Adipocyte (in vitro differentiated cells): ENCODE measurements at regions not wholly inside any gene's neighbourhood (a gene's known extent, or its start where the extent isn't known, plus 50 kb on each side); places are given as distances from the start of the nearest gene placed in this dataset.
"Not testable (repeated sequence)": the region's sequence is repeated elsewhere in the genome, so short reads cannot be mapped to it uniquely, and the experiment has no call there.

Experiments
- DNase-seq: peaks from one replicate; pipeline ENCODE4 v3.0.0-alpha.2; 2015; ENCODE audit warnings: low read depth
- H3K27me3 ChIP-seq: replicated peaks from 2 replicates; pipeline ENCODE4 v1.7.0; 2013; ENCODE audit warnings: mild to moderate bottlenecking, low read length, moderate library complexity; ENCODE audit not compliant: control insufficient read depth, insufficient read depth
- H3K36me3 ChIP-seq: 2 replicates; pipeline ENCODE4 v1.7.0; 2013; ENCODE audit warnings: low read length, mild to moderate bottlenecking, moderate library complexity; ENCODE audit not compliant: control insufficient read depth, insufficient read depth, severe bottlenecking
- H3K4me1 ChIP-seq: 2 replicates; pipeline ENCODE4 v1.7.0; 2013; ENCODE audit warnings: mild to moderate bottlenecking, low read length, moderate library complexity; ENCODE audit not compliant: control insufficient read depth, insufficient read depth
- H3K4me3 ChIP-seq: 2 replicates; pipeline ENCODE4 v1.7.0; 2013; ENCODE audit warnings: mild to moderate bottlenecking, low read length, moderate library complexity
- H3K9ac ChIP-seq: 2 replicates; pipeline ENCODE4 v1.7.0; 2013; ENCODE audit warnings: mild to moderate bottlenecking, low read length, moderate library complexity
- H3K9me3 ChIP-seq: 2 replicates; pipeline ENCODE4 v1.7.0; 2013; ENCODE audit warnings: mild to moderate bottlenecking, low read length, moderate library complexity; ENCODE audit not compliant: control insufficient read depth

DNA sequence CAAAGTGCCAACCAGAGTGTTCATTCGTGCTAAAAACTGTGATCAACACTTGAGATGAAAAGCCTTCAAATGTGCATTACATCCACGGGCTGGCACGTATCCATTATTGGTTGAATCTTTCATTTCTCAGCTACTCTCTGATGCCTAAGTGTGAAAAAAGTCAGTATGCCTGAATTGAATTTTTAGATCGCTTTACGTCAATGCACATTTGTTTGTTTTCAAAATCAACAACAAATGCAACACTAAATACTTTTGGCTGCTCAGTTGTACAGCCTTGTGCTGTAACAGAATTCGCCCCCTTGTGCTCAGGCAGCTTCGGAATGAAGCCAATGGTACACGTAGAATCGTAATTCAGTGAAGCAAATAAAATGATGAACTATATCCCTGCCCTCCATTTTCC lies 446.5 kb upstream of the NRP1 start:
- no peak for DNase-seq
- Histone ChIP-seq H3K27me3 (no peaks in the 10 kb centered on the region), H3K9ac (no peak overlapping the region), H3K36me3 (no peaks in the 10 kb centered on the region), H3K4me3 (no peak overlapping the region), H3K9me3 (peaks cover 4% of the 10 kb centered on the region), H3K4me1 (no peaks in the 10 kb centered on the region)

DNA sequence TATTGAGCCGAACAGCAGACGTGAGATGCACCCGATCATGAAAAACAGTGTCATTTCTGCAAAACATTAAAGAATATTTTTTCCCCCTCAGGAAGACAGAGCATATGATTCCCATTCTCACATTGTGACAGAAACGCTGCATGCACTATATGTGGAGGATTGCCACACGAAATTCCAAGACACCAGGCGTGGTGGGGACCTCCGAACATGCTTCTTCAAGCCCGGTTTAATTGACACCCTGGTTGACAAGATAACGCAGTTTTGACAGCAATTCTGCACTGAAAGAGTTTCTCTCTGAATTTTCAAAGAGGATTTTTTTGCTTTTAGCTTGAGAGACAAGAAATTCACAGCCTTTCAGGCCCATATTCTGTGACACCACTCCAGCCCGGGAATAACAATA lies 442.8 kb upstream of the NRP1 start:
- peaks cover 7% of the 10 kb centered on the region for H3K4me1 ChIP-seq

DNA sequence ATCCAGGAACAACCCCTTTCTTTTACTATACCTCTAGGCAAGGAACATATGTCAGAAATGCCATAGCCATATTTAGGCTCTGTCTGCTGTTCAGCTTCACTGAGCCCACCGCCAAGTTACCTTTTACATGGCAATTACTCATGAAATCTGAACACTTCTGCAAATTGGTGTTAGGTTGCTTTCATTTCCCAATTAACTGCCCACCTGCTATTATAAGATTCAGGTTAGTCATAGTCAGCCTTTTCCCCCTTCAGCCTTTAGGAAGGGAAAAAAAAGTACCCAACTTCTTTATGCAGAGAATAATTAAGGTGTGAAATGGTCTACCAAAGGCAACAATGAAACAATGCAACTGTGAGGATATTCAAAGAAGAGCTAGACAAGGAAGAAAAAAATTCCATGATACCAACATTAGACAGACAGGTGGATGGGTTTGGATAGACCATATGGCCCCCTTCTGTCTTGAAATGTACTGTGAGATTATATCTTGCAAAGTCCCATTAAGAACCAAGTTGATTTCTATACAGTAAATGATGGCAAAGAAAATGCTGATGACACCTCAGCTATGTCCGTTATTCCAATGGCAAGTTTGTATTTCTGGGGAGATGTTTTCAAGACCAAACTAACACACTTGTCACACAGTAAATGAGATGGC lies 442.1 kb upstream of the NRP1 start:
- no peaks in the 10 kb centered on the region for H3K36me3 ChIP-seq
- H3K27me3 ChIP-seq = no peaks in the 10 kb centered on the region
- no peaks in the 10 kb centered on the region for H3K9me3 ChIP-seq
- no peak for DNase-seq
- no peak overlapping the region for H3K4me3 ChIP-seq
- H3K4me1 ChIP-seq = peaks cover 7% of the 10 kb centered on the region
- no peak overlapping the region for H3K9ac ChIP-seq

More for the DNA sequence above, 442.8 kb upstream of the NRP1 start:
- no peak overlapping the region for H3K9ac ChIP-seq
- no peaks in the 10 kb centered on the region for H3K36me3 ChIP-seq
- H3K27me3 ChIP-seq = no peaks in the 10 kb centered on the region
- no peak overlapping the region for H3K4me3 ChIP-seq
- no peak for DNase-seq
- H3K9me3 ChIP-seq = no peaks in the 10 kb centered on the region

DNA sequence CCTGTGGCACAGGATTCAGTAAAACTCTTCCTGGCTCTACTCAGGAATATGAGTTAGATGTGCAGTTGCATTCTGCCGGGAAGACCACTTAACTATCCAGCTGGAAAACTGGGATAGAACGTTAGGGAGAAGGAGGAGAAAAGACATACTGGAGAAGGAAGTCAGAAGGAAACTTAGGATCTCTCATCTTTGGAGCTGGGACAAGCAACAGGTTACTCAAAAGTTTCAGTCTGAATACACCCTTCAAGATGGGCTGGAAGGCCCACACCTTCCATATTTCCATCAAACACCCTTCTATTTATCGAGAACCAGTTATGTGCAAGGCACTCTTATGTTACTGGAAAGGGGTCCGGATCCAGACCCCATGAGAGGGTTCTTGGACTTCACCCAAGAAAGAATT lies 440.4 kb upstream of the NRP1 start:
- H3K27me3 ChIP-seq = no peaks in the 10 kb centered on the region
- no peak overlapping the region for H3K9ac ChIP-seq
- no peak overlapping the region for H3K4me3 ChIP-seq
- no peaks in the 10 kb centered on the region for H3K36me3 ChIP-seq
- no peaks in the 10 kb centered on the region for H3K9me3 ChIP-seq
- DNase-seq = no peak
- peaks cover 7% of the 10 kb centered on the region for H3K4me1 ChIP-seq

DNA sequence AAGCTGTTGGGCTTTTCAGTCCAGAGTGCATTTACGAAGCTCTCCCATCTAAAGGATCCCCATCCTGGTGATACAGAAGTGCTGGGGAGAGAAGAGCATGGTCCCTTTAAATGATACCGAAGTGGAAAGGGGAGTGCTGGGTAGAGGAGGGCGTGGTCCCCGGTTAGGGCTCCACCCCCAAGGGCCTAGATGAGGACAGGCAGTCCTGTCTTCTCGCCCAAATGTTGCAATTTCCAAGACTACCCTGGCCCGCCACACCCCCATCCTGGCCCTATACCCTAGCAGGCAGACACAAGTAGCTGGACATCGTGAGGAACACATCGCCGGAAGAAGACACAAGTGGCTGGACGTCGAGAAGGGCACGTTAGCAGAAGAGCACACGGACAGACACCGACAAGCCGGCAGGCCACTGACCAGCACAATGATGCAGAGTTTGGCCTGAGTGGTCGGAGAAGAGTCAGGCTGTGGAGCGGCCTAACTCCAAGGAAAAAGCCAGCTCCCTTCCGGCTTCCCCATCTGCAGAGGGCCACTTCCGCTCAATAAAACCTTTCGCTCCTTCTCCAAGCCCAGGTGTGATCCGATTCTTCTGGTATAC lies 439.5 kb upstream of the NRP1 start:
- no peaks in the 10 kb centered on the region for H3K9me3 ChIP-seq
- peaks cover 7% of the 10 kb centered on the region for H3K4me1 ChIP-seq
- H3K9ac ChIP-seq = no peak overlapping the region
- H3K4me3 ChIP-seq = no peak overlapping the region
- no peaks in the 10 kb centered on the region for H3K27me3 ChIP-seq
- no peaks in the 10 kb centered on the region for H3K36me3 ChIP-seq
- DNase-seq = no peak

DNA sequence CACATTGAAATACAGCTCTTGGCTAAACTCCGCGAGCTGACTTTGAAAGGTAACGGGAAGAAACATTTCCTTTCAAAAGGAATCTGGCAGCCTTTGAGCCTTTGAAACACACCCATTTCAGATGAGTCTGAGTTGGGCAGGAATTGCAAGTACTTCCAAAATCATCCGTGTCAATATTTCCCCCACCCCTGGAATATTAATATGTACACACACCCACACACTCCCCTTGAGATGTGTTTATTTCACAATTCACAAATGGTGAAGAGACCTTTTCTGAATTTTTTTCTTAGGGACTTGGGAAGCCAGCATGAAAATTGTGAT lies 438.7 kb upstream of the NRP1 start:
- Histone ChIP-seq H3K9ac (no peak overlapping the region), H3K36me3 (no peaks in the 10 kb centered on the region), H3K9me3 (no peaks in the 10 kb centered on the region), H3K27me3 (no peaks in the 10 kb centered on the region), H3K4me1 (peaks cover 7% of the 10 kb centered on the region), H3K4me3 (peak overlapping the region; percentile 47)
- no peak for DNase-seq

DNA sequence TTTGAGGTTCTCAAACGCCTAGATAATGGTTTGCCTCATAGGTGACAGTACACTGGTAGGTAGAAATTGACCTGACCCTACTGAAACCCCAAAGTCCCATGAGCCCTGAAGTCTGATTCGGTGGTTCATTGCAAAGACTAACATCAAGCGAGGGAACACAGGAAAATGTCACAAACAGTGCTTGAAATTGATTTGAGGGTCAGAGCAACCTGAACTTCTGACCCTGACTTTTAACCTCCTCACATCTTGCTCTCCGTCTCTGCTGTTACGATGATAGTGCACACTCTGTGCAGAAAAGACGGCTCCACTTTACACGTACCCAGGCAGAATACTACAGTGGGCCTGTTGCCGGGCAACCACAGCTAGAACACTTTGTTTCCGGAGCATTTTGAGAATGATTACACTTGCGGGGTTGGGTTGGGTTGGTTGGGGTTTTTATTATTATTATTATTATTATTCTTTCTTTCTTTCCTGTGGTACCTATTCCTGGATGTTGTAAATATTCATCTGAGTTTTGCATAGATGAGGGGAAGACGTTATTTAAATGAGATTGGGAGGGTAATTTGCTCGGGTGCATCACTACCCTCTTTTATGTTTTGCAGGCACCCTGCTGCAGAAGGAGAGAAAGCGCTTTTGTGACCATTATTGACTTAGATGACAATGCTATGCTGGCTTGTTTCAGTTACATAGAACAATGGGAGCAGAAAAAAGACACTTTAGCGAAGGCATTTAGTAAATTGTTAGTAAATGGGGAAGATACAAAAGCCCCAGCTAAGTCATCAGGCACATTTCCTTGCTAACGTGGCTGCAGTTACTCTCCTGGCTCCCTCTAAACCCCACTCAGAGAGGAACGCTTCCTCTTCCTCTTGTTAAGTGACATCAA lies 438.1 kb upstream of the NRP1 start:
- no peak overlapping the region for H3K9ac ChIP-seq
- H3K9me3 ChIP-seq = no peaks in the 10 kb centered on the region
- peak overlapping the region; percentile 47 for H3K4me3 ChIP-seq
- H3K27me3 ChIP-seq = no peaks in the 10 kb centered on the region
- no peaks in the 10 kb centered on the region for H3K36me3 ChIP-seq
- H3K4me1 ChIP-seq = peaks cover 7% of the 10 kb centered on the region
- no peak for DNase-seq

DNA sequence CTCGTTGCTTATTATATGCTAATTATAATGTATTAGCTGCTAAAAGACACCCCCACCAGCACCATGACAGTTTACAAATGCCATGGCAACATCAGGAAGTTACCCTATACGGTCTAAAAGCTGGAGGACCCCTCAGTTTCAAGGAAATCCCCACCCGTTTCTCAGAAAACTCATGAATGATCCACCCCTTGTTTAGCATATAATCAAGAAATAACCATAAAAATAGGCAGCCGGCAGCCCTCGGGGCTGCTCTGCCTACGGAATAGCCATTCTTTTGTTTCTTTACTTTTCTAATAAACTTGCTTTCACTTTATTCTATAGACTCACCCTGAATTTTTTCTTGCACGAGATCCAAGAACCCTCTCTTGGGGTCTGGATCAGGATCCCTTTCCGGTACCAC lies 437.4 kb upstream of the NRP1 start:
- H3K4me1 ChIP-seq, H3K9ac ChIP-seq, H3K36me3 ChIP-seq, DNase-seq, H3K27me3 ChIP-seq, H3K4me3 ChIP-seq, H3K9me3 ChIP-seq: not testable (repeated sequence)

DNA sequence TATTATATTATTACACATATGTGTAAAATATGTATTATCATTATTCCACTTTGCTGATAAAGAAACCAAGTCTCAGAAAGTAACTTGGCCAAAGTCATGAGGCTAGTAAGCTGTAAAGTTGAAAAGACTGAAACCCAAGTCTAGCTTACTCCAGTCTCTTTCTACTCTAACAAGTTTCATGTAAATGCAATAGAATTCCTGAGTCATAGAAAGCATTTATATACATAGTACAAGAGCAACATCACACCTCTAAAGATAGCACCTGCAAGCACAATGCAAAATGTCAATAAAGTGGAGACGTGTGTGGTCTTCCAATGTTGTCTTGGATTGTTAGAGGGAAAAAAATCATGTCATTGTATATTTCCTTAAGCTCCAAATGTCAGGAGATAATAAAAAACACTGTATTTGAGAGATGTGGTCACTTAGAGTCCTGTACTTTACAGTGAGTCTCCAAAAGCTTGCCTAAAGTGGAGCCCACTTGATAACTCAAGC lies 430.3 kb upstream of the NRP1 start:
- Histone ChIP-seq H3K36me3 (no peaks in the 10 kb centered on the region), H3K9me3 (no peaks in the 10 kb centered on the region), H3K9ac (no peak overlapping the region), H3K4me1 (no peaks in the 10 kb centered on the region), H3K27me3 (no peaks in the 10 kb centered on the region), H3K4me3 (no peak overlapping the region)
- no peak for DNase-seq

DNA sequence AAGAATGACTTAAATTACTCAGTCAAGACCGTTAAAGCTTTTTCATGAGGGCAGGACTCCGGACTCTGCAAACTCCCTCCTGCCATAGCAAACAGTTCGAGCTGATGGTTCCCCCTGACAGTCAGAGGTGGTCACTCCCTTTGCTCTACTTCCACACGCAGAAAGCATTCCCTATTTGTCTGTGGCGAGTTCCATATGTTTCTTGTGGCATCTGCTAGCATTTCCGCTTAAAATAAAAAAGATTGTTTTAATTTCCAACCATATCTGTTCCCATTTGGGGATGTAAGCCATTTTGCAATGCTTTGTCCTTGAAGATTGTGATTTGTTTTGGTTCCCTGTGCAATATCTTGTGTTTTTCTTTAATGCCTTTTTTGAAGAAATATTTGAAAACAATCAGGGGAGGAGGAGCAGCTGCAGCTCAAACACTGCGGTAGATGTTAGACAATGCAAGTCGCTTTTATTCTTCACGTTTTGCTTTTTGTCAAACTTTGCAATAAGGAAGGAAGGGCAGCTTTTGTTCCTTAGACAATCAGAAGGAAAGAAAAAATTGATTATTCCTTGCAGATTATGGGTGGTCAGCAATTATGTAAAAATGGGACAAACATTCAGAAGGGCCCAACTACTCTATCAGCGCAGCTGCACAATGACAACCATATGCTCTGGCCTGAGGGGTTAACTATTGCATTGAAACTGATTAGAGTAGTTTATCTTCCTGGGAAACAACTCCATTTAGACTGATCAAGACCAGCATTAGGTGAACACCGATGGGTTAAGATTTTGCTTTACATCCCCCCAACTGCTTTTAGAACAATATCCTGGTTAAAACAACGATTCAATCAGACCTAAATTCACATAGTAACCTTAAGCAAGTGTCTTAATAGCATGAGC lies 425.8 kb upstream of the NRP1 start:
- H3K4me1 ChIP-seq = no peaks in the 10 kb centered on the region
- no peak for DNase-seq
- no peaks in the 10 kb centered on the region for H3K36me3 ChIP-seq
- no peaks in the 10 kb centered on the region for H3K27me3 ChIP-seq
- no peak overlapping the region for H3K9ac ChIP-seq
- H3K9me3 ChIP-seq = no peaks in the 10 kb centered on the region
- H3K4me3 ChIP-seq = no peak overlapping the region

DNA sequence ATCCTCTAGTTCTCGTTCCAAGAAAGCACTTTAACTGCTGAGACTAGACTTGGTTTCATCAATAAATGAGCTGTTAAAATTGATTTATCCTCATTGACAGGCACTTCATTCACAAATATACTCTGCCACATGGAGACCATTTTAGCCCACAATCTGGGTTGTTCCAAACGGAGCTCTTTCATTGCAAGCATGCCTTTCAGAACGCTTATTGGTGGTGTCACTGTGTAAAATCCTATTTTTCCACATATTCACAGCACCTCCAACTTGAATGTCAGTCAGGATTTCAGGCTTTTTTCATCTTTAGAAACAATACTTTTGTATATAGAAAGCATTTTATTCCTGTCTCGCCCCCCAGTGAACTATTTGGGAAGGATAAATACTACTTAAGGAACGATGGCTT lies 424.7 kb upstream of the NRP1 start:
- DNase-seq = no peak
- no peak overlapping the region for H3K9ac ChIP-seq
- no peaks in the 10 kb centered on the region for H3K36me3 ChIP-seq
- H3K9me3 ChIP-seq = no peaks in the 10 kb centered on the region
- H3K4me1 ChIP-seq = peaks cover 3% of the 10 kb centered on the region
- no peak overlapping the region for H3K4me3 ChIP-seq
- no peaks in the 10 kb centered on the region for H3K27me3 ChIP-seq
